ENCODE measurements at regions not wholly inside any gene's neighbourhood (a gene's known extent, or its start where the extent isn't known, plus 50 kb on each side); places are given as distances from the start of the nearest gene placed in this dataset.

- no peaks in the 10 kb centered on the region for H3K9me3 ChIP-seq (ENCODE audit: control insufficient read depth in 2 of 2, insufficient read depth in 1 of 2, low read depth in 1 of 2, low read length in 1 of 2)
- DNase-seq (no peak), FAIRE-seq (no peak)
Observed at GRCh38 chr4:35250331-35250730, 994.0 kb downstream of the ARAP2 start.

GRCh38 chr4:35250761-35251160, 993.6 kb downstream of the ARAP2 start:
- no peaks in the 10 kb centered on the region for H3K36me3 ChIP-seq (ENCODE audit: control insufficient read depth in 3 of 3, insufficient read depth in 2 of 3, low read depth in 1 of 3, low read length in 3 of 3)
- H3K4me3 ChIP-seq (ENCODE audit: low read depth in 1 of 3, low read length in 3 of 3) = no peak overlapping the region
- no peak overlapping the region for H3K27ac ChIP-seq (ENCODE audit: low read depth in 1 of 3, low read length in 2 of 3)
- no peaks in the 10 kb centered on the region for H3K9me3 ChIP-seq (ENCODE audit: control insufficient read depth in 2 of 2, insufficient read depth in 1 of 2, low read depth in 1 of 2, low read length in 1 of 2)
- no peak for FAIRE-seq
- 24 to 34% (median 27%) methylated on average over 1 of the region's 1 CpG for WGBS, 3 donors
- no peak for DNase-seq
- H3K4me1 ChIP-seq (ENCODE audit: control insufficient read depth in 3 of 3, insufficient read depth in 2 of 3, low read depth in 1 of 3, low read length in 2 of 3) = no peaks in the 10 kb centered on the region
- no peaks in the 10 kb centered on the region for H3K27me3 ChIP-seq (ENCODE audit: control insufficient read depth in 3 of 3, insufficient read depth in 3 of 3, low read length in 3 of 3)

More at GRCh38 chr4:35250331-35250730, 994.0 kb downstream of the ARAP2 start:
- Histone ChIP-seq H3K4me1 (ENCODE audit: control insufficient read depth in 3 of 3, insufficient read depth in 2 of 3, low read depth in 1 of 3, low read length in 2 of 3) (no peaks in the 10 kb centered on the region), H3K27ac (ENCODE audit: low read depth in 1 of 3, low read length in 2 of 3) (no peak overlapping the region), H3K4me3 (ENCODE audit: low read depth in 1 of 3, low read length in 3 of 3) (no peak overlapping the region), H3K36me3 (ENCODE audit: control insufficient read depth in 3 of 3, insufficient read depth in 2 of 3, low read depth in 1 of 3, low read length in 3 of 3) (no peaks in the 10 kb centered on the region), H3K27me3 (ENCODE audit: control insufficient read depth in 3 of 3, insufficient read depth in 3 of 3, low read length in 3 of 3) (no peaks in the 10 kb centered on the region)

GRCh38 chr4:35252071-35252470, 992.2 kb downstream of the ARAP2 start:
- 81 to 95% (median 88%) methylated on average over 1 of the region's 1 CpG for WGBS, 3 donors
- no peak for FAIRE-seq
- H3K36me3 ChIP-seq (ENCODE audit: control insufficient read depth in 3 of 3, insufficient read depth in 2 of 3, low read depth in 1 of 3, low read length in 3 of 3) = no peaks in the 10 kb centered on the region

GRCh38 chr4:35252866-35253265, 991.4 kb downstream of the ARAP2 start:
- Histone ChIP-seq H3K9me3 (ENCODE audit: control insufficient read depth in 2 of 2, insufficient read depth in 1 of 2, low read depth in 1 of 2, low read length in 1 of 2) (no peaks in the 10 kb centered on the region), H3K4me3 (ENCODE audit: low read depth in 1 of 3, low read length in 3 of 3) (no peak overlapping the region), H3K36me3 (ENCODE audit: control insufficient read depth in 3 of 3, insufficient read depth in 2 of 3, low read depth in 1 of 3, low read length in 3 of 3) (no peaks in the 10 kb centered on the region), H3K4me1 (ENCODE audit: control insufficient read depth in 3 of 3, insufficient read depth in 2 of 3, low read depth in 1 of 3, low read length in 2 of 3) (no peaks in the 10 kb centered on the region), H3K27me3 (ENCODE audit: control insufficient read depth in 3 of 3, insufficient read depth in 3 of 3, low read length in 3 of 3) (no peaks in the 10 kb centered on the region), H3K27ac (ENCODE audit: low read depth in 1 of 3, low read length in 2 of 3) (no peak overlapping the region)
- DNase-seq (no peak), FAIRE-seq (no peak)
- WGBS, 3 donors = 66 to 76% (median 67%) methylated on average over 3 of the region's 3 CpGs

More at GRCh38 chr4:35252071-35252470, 992.2 kb downstream of the ARAP2 start:
- no peaks in the 10 kb centered on the region for H3K4me1 ChIP-seq (ENCODE audit: control insufficient read depth in 3 of 3, insufficient read depth in 2 of 3, low read depth in 1 of 3, low read length in 2 of 3)
- no peaks in the 10 kb centered on the region for H3K9me3 ChIP-seq (ENCODE audit: control insufficient read depth in 2 of 2, insufficient read depth in 1 of 2, low read depth in 1 of 2, low read length in 1 of 2)
- no peaks in the 10 kb centered on the region for H3K27me3 ChIP-seq (ENCODE audit: control insufficient read depth in 3 of 3, insufficient read depth in 3 of 3, low read length in 3 of 3)
- no peak overlapping the region for H3K4me3 ChIP-seq (ENCODE audit: low read depth in 1 of 3, low read length in 3 of 3)
- no peak for DNase-seq
- no peak overlapping the region for H3K27ac ChIP-seq (ENCODE audit: low read depth in 1 of 3, low read length in 2 of 3)

GRCh38 chr4:35253331-35253730, 991.0 kb downstream of the ARAP2 start:
- no peak for DNase-seq
- peaks cover 0 to 1% of the 10 kb centered on the region in 2 donors for H3K9me3 ChIP-seq (ENCODE audit: control insufficient read depth in 2 of 2, insufficient read depth in 1 of 2, low read depth in 1 of 2, low read length in 1 of 2)
- H3K36me3 ChIP-seq (ENCODE audit: control insufficient read depth in 3 of 3, insufficient read depth in 2 of 3, low read depth in 1 of 3, low read length in 3 of 3) = no peaks in the 10 kb centered on the region
- no peak overlapping the region for H3K27ac ChIP-seq (ENCODE audit: low read depth in 1 of 3, low read length in 2 of 3)
- H3K4me1 ChIP-seq (ENCODE audit: control insufficient read depth in 3 of 3, insufficient read depth in 2 of 3, low read depth in 1 of 3, low read length in 2 of 3) = no peaks in the 10 kb centered on the region
- H3K4me3 ChIP-seq (ENCODE audit: low read depth in 1 of 3, low read length in 3 of 3) = no peak overlapping the region
- H3K27me3 ChIP-seq (ENCODE audit: control insufficient read depth in 3 of 3, insufficient read depth in 3 of 3, low read length in 3 of 3) = no peaks in the 10 kb centered on the region
- WGBS, 3 donors = 67 to 73% (median 67%) methylated on average over 2 of the region's 2 CpGs
- FAIRE-seq = no peak

- Histone ChIP-seq H3K4me3 (ENCODE audit: low read depth in 1 of 3, low read length in 3 of 3) (no peak overlapping the region), H3K36me3 (ENCODE audit: control insufficient read depth in 3 of 3, insufficient read depth in 2 of 3, low read depth in 1 of 3, low read length in 3 of 3) (no peaks in the 10 kb centered on the region), H3K27ac (ENCODE audit: low read depth in 1 of 3, low read length in 2 of 3) (no peak overlapping the region), H3K4me1 (ENCODE audit: control insufficient read depth in 3 of 3, insufficient read depth in 2 of 3, low read depth in 1 of 3, low read length in 2 of 3) (no peaks in the 10 kb centered on the region), H3K27me3 (ENCODE audit: control insufficient read depth in 3 of 3, insufficient read depth in 3 of 3, low read length in 3 of 3) (no peaks in the 10 kb centered on the region), H3K9me3 (ENCODE audit: control insufficient read depth in 2 of 2, insufficient read depth in 1 of 2, low read depth in 1 of 2, low read length in 1 of 2) (no peaks in the 10 kb centered on the region)
- DNase-seq (no peak), FAIRE-seq (no peak)
- WGBS, 3 donors = 41 to 67% (median 61%) methylated on average over 2 of the region's 2 CpGs
Observed at GRCh38 chr4:35286434-35286833, 957.9 kb downstream of the ARAP2 start.

GRCh38 chr4:35300996-35301774, 943.1 kb downstream of the ARAP2 start:
- H3K27me3 ChIP-seq (ENCODE audit: control insufficient read depth in 3 of 3, insufficient read depth in 3 of 3, low read length in 3 of 3) = no peaks in the 10 kb centered on the region
- no peak for FAIRE-seq
- no peaks in the 10 kb centered on the region for H3K9me3 ChIP-seq (ENCODE audit: control insufficient read depth in 2 of 2, insufficient read depth in 1 of 2, low read depth in 1 of 2, low read length in 1 of 2)
- no peak overlapping the region for H3K27ac ChIP-seq (ENCODE audit: low read depth in 1 of 3, low read length in 2 of 3)
- no peak for DNase-seq
- no peaks in the 10 kb centered on the region for H3K36me3 ChIP-seq (ENCODE audit: control insufficient read depth in 3 of 3, insufficient read depth in 2 of 3, low read depth in 1 of 3, low read length in 3 of 3)
- no peak overlapping the region for H3K4me3 ChIP-seq (ENCODE audit: low read depth in 1 of 3, low read length in 3 of 3)
- no peaks in the 10 kb centered on the region for H3K4me1 ChIP-seq (ENCODE audit: control insufficient read depth in 3 of 3, insufficient read depth in 2 of 3, low read depth in 1 of 3, low read length in 2 of 3)
- 64 to 73% (median 66%) methylated on average over 11 of the region's 11 CpGs for WGBS, 3 donors

- Histone ChIP-seq H3K4me3 (ENCODE audit: low read depth in 1 of 3, low read length in 3 of 3) (no peak overlapping the region), H3K4me1 (ENCODE audit: control insufficient read depth in 3 of 3, insufficient read depth in 2 of 3, low read depth in 1 of 3, low read length in 2 of 3) (no peaks in the 10 kb centered on the region), H3K36me3 (ENCODE audit: control insufficient read depth in 3 of 3, insufficient read depth in 2 of 3, low read depth in 1 of 3, low read length in 3 of 3) (no peaks in the 10 kb centered on the region), H3K9me3 (ENCODE audit: control insufficient read depth in 2 of 2, insufficient read depth in 1 of 2, low read depth in 1 of 2, low read length in 1 of 2) (no peaks in the 10 kb centered on the region), H3K27me3 (ENCODE audit: control insufficient read depth in 3 of 3, insufficient read depth in 3 of 3, low read length in 3 of 3) (no peaks in the 10 kb centered on the region), H3K27ac (ENCODE audit: low read depth in 1 of 3, low read length in 2 of 3) (no peak overlapping the region)
- DNase-seq (no peak), FAIRE-seq (no peak)
Observed at GRCh38 chr4:35315419-35315818, 928.9 kb downstream of the ARAP2 start.

GRCh38 chr4:35325908-35326453, 918.3 kb downstream of the ARAP2 start:
- Histone ChIP-seq H3K27ac (ENCODE audit: low read depth in 1 of 3, low read length in 2 of 3) (no peak overlapping the region), H3K27me3 (ENCODE audit: control insufficient read depth in 3 of 3, insufficient read depth in 3 of 3, low read length in 3 of 3) (no peaks in the 10 kb centered on the region), H3K4me1 (ENCODE audit: control insufficient read depth in 3 of 3, insufficient read depth in 2 of 3, low read depth in 1 of 3, low read length in 2 of 3) (no peaks in the 10 kb centered on the region), H3K36me3 (ENCODE audit: control insufficient read depth in 3 of 3, insufficient read depth in 2 of 3, low read depth in 1 of 3, low read length in 3 of 3) (no peaks in the 10 kb centered on the region), H3K4me3 (ENCODE audit: low read depth in 1 of 3, low read length in 3 of 3) (no peak overlapping the region), H3K9me3 (ENCODE audit: control insufficient read depth in 2 of 2, insufficient read depth in 1 of 2, low read depth in 1 of 2, low read length in 1 of 2) (no peaks in the 10 kb centered on the region)
- 44 to 47% (median 45%) methylated on average over 5 of the region's 5 CpGs for WGBS, 3 donors
- no peak for FAIRE-seq
- no peak for DNase-seq

Data from small intestine (tissue), 7 donors.